ENCODE measurements at regions not wholly inside any gene's neighbourhood (a gene's known extent, or its start where the extent isn't known, plus 50 kb on each side); places are given as distances from the start of the nearest gene placed in this dataset.

- H3K36me3 ChIP-seq (ENCODE audit: control insufficient read depth in 4 of 4, insufficient read depth in 3 of 4, low read depth in 1 of 4, low read length in 3 of 4) = no peaks in the 10 kb centered on the region
- no peak overlapping the region for H3K9ac ChIP-seq (ENCODE audit: low read depth in 1 of 2, low read length in 2 of 2)
- peaks cover 0 to 3% (median 0%) of the 10 kb centered on the region in 4 donors for H3K27me3 ChIP-seq (ENCODE audit: control insufficient read depth in 4 of 4, insufficient read depth in 4 of 4, low read length in 3 of 4)
- WGBS = 21% methylated on average over 1 of the region's 1 CpG
- TF ChIP-seq MAX (IDR thresholded peaks at IDR 0.05) = no peak
- TF ChIP-seq JUND (IDR thresholded peaks at IDR 0.05) = no peak
- no peak for TF ChIP-seq RAD21 (IDR thresholded peaks at IDR 0.05)
- TF ChIP-seq, protein P1, sequence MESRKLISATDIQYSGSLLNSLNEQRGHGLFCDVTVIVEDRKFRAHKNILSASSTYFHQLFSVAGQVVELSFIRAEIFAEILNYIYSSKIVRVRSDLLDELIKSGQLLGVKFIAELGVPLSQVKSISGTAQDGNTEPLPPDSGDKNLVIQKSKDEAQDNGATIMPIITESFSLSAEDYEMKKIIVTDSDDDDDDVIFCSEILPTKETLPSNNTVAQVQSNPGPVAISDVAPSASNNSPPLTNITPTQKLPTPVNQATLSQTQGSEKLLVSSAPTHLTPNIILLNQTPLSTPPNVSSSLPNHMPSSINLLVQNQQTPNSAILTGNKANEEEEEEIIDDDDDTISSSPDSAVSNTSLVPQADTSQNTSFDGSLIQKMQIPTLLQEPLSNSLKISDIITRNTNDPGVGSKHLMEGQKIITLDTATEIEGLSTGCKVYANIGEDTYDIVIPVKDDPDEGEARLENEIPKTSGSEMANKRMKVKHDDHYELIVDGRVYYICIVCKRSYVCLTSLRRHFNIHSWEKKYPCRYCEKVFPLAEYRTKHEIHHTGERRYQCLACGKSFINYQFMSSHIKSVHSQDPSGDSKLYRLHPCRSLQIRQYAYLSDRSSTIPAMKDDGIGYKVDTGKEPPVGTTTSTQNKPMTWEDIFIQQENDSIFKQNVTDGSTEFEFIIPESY (IDR thresholded peaks at IDR 0.05) = no peak
- TF ChIP-seq CTCF (IDR thresholded peaks at IDR 0.05; ENCODE audit: low read depth, low read length, missing input control) = no peak
- no peak for TF ChIP-seq RXRA (IDR thresholded peaks at IDR 0.05)
- no peak for TF ChIP-seq FOXA1 (IDR thresholded peaks at IDR 0.05)
- TF ChIP-seq FOXA2 (IDR thresholded peaks at IDR 0.05) = no peak
- no peak for TF ChIP-seq REST (IDR thresholded peaks at IDR 0.05)
- no peak for TF ChIP-seq NR2F2 (IDR thresholded peaks at IDR 0.05)
- no peak for TF ChIP-seq TAF1 (conservative IDR thresholded peaks at IDR 0.05)
- TF ChIP-seq EGR1 (IDR thresholded peaks at IDR 0.05; ENCODE audit: low read depth in 2 of 2) = no peak
- no peak for TF ChIP-seq SP1 (IDR thresholded peaks at IDR 0.05)
- no peak for TF ChIP-seq HNF4A (conservative IDR thresholded peaks at IDR 0.05)
- TF ChIP-seq GABPA (IDR thresholded peaks at IDR 0.05 in 1 of 2, conservative IDR thresholded peaks at IDR 0.05 in 1 of 2) = no peak
- no peak for TF ChIP-seq YY1 (IDR thresholded peaks at IDR 0.05)
- H3K4me3 ChIP-seq (ENCODE audit: low read depth in 1 of 3, low read length in 3 of 3) = no peak overlapping the region
- no peaks in the 10 kb centered on the region for H3K4me1 ChIP-seq (ENCODE audit: control insufficient read depth in 4 of 4, insufficient read depth in 4 of 4, low read length in 3 of 4)
- H3K9me3 ChIP-seq (ENCODE audit: control insufficient read depth in 4 of 4, low read length in 3 of 4) = no peaks in the 10 kb centered on the region
- no peak overlapping the region for H3K27ac ChIP-seq (ENCODE audit: low read depth in 1 of 2, low read length in 2 of 2)
- DNase-seq (ENCODE audit: low spot score) = no peak
Measured at GRCh38 chr9:85331626-85332025, 410.1 kb downstream of the AGTPBP1 start.

GRCh38 chr9:85322592-85322991 lies 419.2 kb downstream of the AGTPBP1 start:
- Histone ChIP-seq H3K4me1 (ENCODE audit: control insufficient read depth in 4 of 4, insufficient read depth in 4 of 4, low read length in 3 of 4) (no peaks in the 10 kb centered on the region), H3K9ac (ENCODE audit: low read depth in 1 of 2, low read length in 2 of 2) (no peak overlapping the region), H3K9me3 (ENCODE audit: control insufficient read depth in 4 of 4, low read length in 3 of 4) (no peaks in the 10 kb centered on the region), H3K27me3 (ENCODE audit: control insufficient read depth in 4 of 4, insufficient read depth in 4 of 4, low read length in 3 of 4) (no peaks in the 10 kb centered on the region), H3K36me3 (ENCODE audit: control insufficient read depth in 4 of 4, insufficient read depth in 3 of 4, low read depth in 1 of 4, low read length in 3 of 4) (no peaks in the 10 kb centered on the region), H3K4me3 (ENCODE audit: low read depth in 1 of 3, low read length in 3 of 3) (no peak overlapping the region), H3K27ac (ENCODE audit: low read depth in 1 of 2, low read length in 2 of 2) (no peak overlapping the region)
- DNase-seq (ENCODE audit: low spot score) = no peak
- 92% methylated on average over 4 of the region's 4 CpGs for WGBS
- TF ChIP-seq TAF1 (conservative IDR thresholded peaks at IDR 0.05) (no peak), RAD21 (IDR thresholded peaks at IDR 0.05) (no peak), ATF3 (IDR thresholded peaks at IDR 0.05) (no peak), JUND (IDR thresholded peaks at IDR 0.05) (no peak), GABPA (IDR thresholded peaks at IDR 0.05 in 1 of 2, conservative IDR thresholded peaks at IDR 0.05 in 1 of 2) (no peak), FOXA2 (IDR thresholded peaks at IDR 0.05) (no peak), SP1 (IDR thresholded peaks at IDR 0.05) (no peak), REST (IDR thresholded peaks at IDR 0.05) (no peak), HNF4A (conservative IDR thresholded peaks at IDR 0.05) (no peak), NR2F2 (IDR thresholded peaks at IDR 0.05) (no peak), MAX (IDR thresholded peaks at IDR 0.05) (no peak)
- TF ChIP-seq, protein P1 (IDR thresholded peaks at IDR 0.05) = no peak
